CD14-positive monocyte (primary cell): ENCODE measurements at regions not wholly inside any gene's neighbourhood (a gene's known extent, or its start where the extent isn't known, plus 50 kb on each side); places are given as distances from the start of the nearest gene placed in this dataset.

Source experiments
- DNase-seq, 3 donors: peaks; one replicate each; pipeline ENCODE4 v3.0.0-alpha.2; 2011 to 2022
- H2AFZ ChIP-seq: 2 replicates; pipeline ENCODE4 v1.6.0; 2012; ENCODE audit warnings: mild to moderate bottlenecking, low read depth, low read length, inconsistent platforms; ENCODE audit not compliant: insufficient read depth, poor library complexity, severe bottlenecking
- H3K27ac ChIP-seq, 2 donors: 1 replicate in 1 of 2; 2 replicates in 1 of 2; pipeline ENCODE4 v1.5.1; 2012 to 2013; ENCODE audit warnings: low read length in 2 of 2, control low read depth in 1 of 2, inconsistent platforms in 1 of 2, low read depth in 1 of 2, mild to moderate bottlenecking in 1 of 2
- H3K27me3 ChIP-seq, 2 donors: one replicate each; pipeline versions ENCODE4 v1.6.0 to v1.6.1; 2011 to 2013; ENCODE audit warnings: low read length in 2 of 2; ENCODE audit not compliant: control insufficient read depth in 2 of 2, insufficient read depth in 2 of 2
- H3K36me3 ChIP-seq, 2 donors: replicated peaks in 1 of 2; 1 replicate in 1 of 2; 2 replicates in 1 of 2; pipeline versions ENCODE4 v1.5.1 to v1.6.1; 2012 to 2013; ENCODE audit warnings: low read length in 2 of 2, control low read depth in 1 of 2, inconsistent platforms in 1 of 2, mild to moderate bottlenecking in 1 of 2; ENCODE audit not compliant: insufficient read depth in 2 of 2, control insufficient read depth in 1 of 2
- H3K4me1 ChIP-seq, 2 donors: 1 replicate in 1 of 2; 2 replicates in 1 of 2; pipeline versions ENCODE4 v1.5.1 to v1.6.1; 2012 to 2013; ENCODE audit warnings: low read length in 2 of 2, control low read depth in 1 of 2, inconsistent platforms in 1 of 2, mild to moderate bottlenecking in 1 of 2, moderate library complexity in 1 of 2; ENCODE audit not compliant: insufficient read depth in 2 of 2, control insufficient read depth in 1 of 2
- H3K4me2 ChIP-seq: replicated peaks from 2 replicates; pipeline ENCODE3; 2012; ENCODE audit warnings: low read length, moderate library complexity, mild to moderate bottlenecking; ENCODE audit not compliant: poor library complexity, severe bottlenecking; ENCODE audit errors: extremely low read depth
- H3K4me3 ChIP-seq, 3 experiments: fragments of 200-600 bp in 1 of 3; sonication (generic) in 1 of 3; replicated peaks in 1 of 3; 1 replicate in 2 of 3; 2 replicates in 1 of 3; pipeline ENCODE4 v1.5.1; 2011 to 2013; ENCODE audit warnings: low read length in 3 of 3, mild to moderate bottlenecking in 3 of 3, control low read depth in 2 of 3, low read depth in 2 of 3, inconsistent platforms in 1 of 3, moderate library complexity in 1 of 3
- H3K79me2 ChIP-seq: 2 replicates; pipeline ENCODE4 v1.6.0; 2012; ENCODE audit warnings: mild to moderate bottlenecking, control low read depth, inconsistent platforms, low read length, moderate library complexity; ENCODE audit not compliant: insufficient read depth
- H3K9ac ChIP-seq: 2 replicates; pipeline ENCODE4 v1.6.0; 2017; ENCODE audit warnings: low read length, mild to moderate bottlenecking; ENCODE audit not compliant: insufficient read depth, poor library complexity, severe bottlenecking
- H3K9me3 ChIP-seq, 2 donors: replicated peaks in 1 of 2; 1 replicate in 1 of 2; 2 replicates in 1 of 2; pipeline versions ENCODE4 v1.5.1 to v1.6.1; 2012 to 2013; ENCODE audit warnings: low read length in 2 of 2, control low read depth in 1 of 2; ENCODE audit not compliant: control insufficient read depth in 1 of 2, insufficient read depth in 1 of 2
- H4K20me1 ChIP-seq: 2 replicates; pipeline ENCODE4 v1.6.0; 2012; ENCODE audit warnings: mild to moderate bottlenecking, low read length, control low read depth, moderate library complexity; ENCODE audit not compliant: insufficient read depth
- H3K27ac Mint-ChIP-seq, 7 donors: one replicate each; pipeline ENCODE4 v1.8.0; 2020; ENCODE audit warnings: mild to moderate bottlenecking in 7 of 7, mixed read lengths in 7 of 7, moderate library complexity in 6 of 7, inconsistent platforms in 2 of 7
- H3K27me3 Mint-ChIP-seq, 3 donors: one replicate each; pipeline ENCODE4 v1.8.0; 2021 to 2022; ENCODE audit warnings: low read depth in 3 of 3, mild to moderate bottlenecking in 3 of 3, mixed read lengths in 3 of 3, moderate library complexity in 3 of 3, inconsistent platforms in 1 of 3
- H3K36me3 Mint-ChIP-seq, 2 donors: one replicate each; pipeline ENCODE4 v1.8.0; 2020; ENCODE audit warnings: mixed read lengths in 2 of 2, inconsistent platforms in 1 of 2, mild to moderate bottlenecking in 1 of 2
- H3K4me1 Mint-ChIP-seq: one replicate; pipeline ENCODE4 v1.8.0; 2020; ENCODE audit warnings: mild to moderate bottlenecking, mixed read lengths
- H3K4me3 Mint-ChIP-seq, 2 donors: one replicate each; pipeline ENCODE4 v1.8.0; 2020; ENCODE audit warnings: mild to moderate bottlenecking in 2 of 2, mixed read lengths in 2 of 2, moderate library complexity in 1 of 2
- H3K9me3 Mint-ChIP-seq, 7 donors: one replicate each; pipeline ENCODE4 v1.8.0; 2020 to 2022; ENCODE audit warnings: mixed read lengths in 7 of 7, mild to moderate bottlenecking in 6 of 7, moderate library complexity in 6 of 7, inconsistent platforms in 2 of 7
- WGBS: methylation state at CpG from one replicate; pipeline ENCODE4 v1.1.5; 2013; ENCODE audit warnings: missing lambda C conversion rate; ENCODE audit not compliant: insufficient coverage; 5-methylcytosine and 5-hydroxymethylcytosine counted together
- intact Hi-C, 2 donors: fragments of 100-400 bp; cut with micrococcal nuclease; formaldehyde crosslinking; loops; one replicate each; pipeline versions ENCODE4 v1.15.0 to v1.15.1; 2023
- TF ChIP-seq, protein P1 (sequence below): fragments of 200-600 bp; IDR thresholded peaks from one replicate; pipeline ENCODE4 v1.8.0; 2022; ENCODE audit warnings: antibody characterized with exemption, mild to moderate bottlenecking

DNA sequence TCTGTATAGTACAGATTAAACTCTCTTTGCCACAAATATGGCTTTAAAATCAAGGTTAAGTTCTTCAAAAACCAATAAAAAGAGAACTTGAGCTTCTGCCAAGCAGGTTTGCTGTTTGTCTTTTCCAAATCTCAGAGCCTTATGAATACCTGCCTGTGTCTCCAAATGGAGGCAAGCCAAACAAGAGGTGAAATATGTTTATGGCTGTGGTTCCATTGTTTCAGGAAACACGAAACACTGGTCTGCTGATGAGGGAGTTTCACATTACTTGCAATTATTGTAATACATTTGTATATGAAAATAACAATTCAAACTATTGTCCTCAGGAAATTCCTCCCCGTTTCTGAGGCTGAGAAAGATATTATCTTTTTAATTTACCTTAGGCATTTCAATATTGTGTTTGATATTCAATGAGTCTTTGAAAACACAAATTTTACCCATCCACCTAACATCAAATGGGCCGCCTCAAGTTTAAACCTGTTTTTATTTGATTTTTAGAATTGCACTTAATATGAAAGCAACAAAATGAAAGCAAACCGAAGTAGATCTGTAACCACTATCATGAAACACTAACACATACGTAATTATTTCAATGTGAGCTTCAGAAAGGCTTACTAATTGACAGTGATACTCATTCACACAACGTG lies 359.3 kb downstream of the HGF start:
- Mint-ChIP-seq H3K9me3 (peaks cover 0 to 6% (median 0%) of the 10 kb centered on the region in 7 donors), H3K27ac (no peak overlapping the region), H3K27me3 (no peaks in the 10 kb centered on the region), H3K4me3 (no peak overlapping the region), H3K36me3 (no peaks in the 10 kb centered on the region), H3K4me1 (no peaks in the 10 kb centered on the region)
- H3K4me2 ChIP-seq = no peak overlapping the region
- no peaks in the 10 kb centered on the region for H4K20me1 ChIP-seq
- no peak overlapping the region for H3K4me3 ChIP-seq
- no peaks in the 10 kb centered on the region for H3K27me3 ChIP-seq
- H3K4me1 ChIP-seq = no peaks in the 10 kb centered on the region
- no peaks in the 10 kb centered on the region for H3K9me3 ChIP-seq
- TF ChIP-seq, protein P1, sequence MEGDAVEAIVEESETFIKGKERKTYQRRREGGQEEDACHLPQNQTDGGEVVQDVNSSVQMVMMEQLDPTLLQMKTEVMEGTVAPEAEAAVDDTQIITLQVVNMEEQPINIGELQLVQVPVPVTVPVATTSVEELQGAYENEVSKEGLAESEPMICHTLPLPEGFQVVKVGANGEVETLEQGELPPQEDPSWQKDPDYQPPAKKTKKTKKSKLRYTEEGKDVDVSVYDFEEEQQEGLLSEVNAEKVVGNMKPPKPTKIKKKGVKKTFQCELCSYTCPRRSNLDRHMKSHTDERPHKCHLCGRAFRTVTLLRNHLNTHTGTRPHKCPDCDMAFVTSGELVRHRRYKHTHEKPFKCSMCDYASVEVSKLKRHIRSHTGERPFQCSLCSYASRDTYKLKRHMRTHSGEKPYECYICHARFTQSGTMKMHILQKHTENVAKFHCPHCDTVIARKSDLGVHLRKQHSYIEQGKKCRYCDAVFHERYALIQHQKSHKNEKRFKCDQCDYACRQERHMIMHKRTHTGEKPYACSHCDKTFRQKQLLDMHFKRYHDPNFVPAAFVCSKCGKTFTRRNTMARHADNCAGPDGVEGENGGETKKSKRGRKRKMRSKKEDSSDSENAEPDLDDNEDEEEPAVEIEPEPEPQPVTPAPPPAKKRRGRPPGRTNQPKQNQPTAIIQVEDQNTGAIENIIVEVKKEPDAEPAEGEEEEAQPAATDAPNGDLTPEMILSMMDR = no peak
- no peak overlapping the region for H3K27ac ChIP-seq
- WGBS = 100% methylated on average over 1 of the region's 6 CpGs
- H2AFZ ChIP-seq = no peak overlapping the region
- no peak for DNase-seq
- no peaks in the 10 kb centered on the region for H3K79me2 ChIP-seq
- intact Hi-C loops = no loop called here
- H3K36me3 ChIP-seq = no peaks in the 10 kb centered on the region
- H3K9ac ChIP-seq = no peak overlapping the region

DNA sequence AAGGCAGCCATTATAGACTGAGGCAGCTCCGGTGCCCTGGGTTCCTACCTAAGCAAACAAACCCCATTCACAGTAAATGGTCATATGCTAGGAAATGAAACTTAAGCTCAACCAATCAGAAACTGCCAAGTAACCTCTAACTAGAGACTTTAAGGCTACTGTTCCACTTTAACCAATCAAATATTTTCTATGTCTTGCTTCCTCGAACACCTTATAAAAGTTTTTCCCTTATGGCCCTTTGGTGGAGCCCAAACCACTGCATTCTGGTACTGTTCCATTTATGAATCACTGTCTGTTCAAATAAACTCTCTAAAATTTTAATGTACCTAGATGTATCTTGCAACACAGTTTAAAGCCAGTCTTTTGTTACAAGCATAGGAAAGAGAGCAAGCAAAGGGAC lies 361.1 kb downstream of the HGF start:
- Mint-ChIP-seq H3K9me3 (peaks cover 0 to 6% (median 2%) of the 10 kb centered on the region in 7 donors), H3K36me3 (no peaks in the 10 kb centered on the region), H3K4me1 (no peaks in the 10 kb centered on the region), H3K27ac (no peak overlapping the region), H3K4me3 (no peak overlapping the region), H3K27me3 (no peaks in the 10 kb centered on the region)
- H3K4me2 ChIP-seq = no peak overlapping the region
- H4K20me1 ChIP-seq = no peaks in the 10 kb centered on the region
- no peaks in the 10 kb centered on the region for H3K27me3 ChIP-seq
- TF ChIP-seq, protein P1 = no peak
- no peaks in the 10 kb centered on the region for H3K79me2 ChIP-seq
- peaks cover 0 to 3% of the 10 kb centered on the region in 2 donors for H3K9me3 ChIP-seq
- intact Hi-C loops = no loop called here
- 100% methylated on average over 1 of the region's 2 CpGs for WGBS
- no peak overlapping the region for H3K27ac ChIP-seq
- DNase-seq = no peak
- no peak overlapping the region for H3K4me3 ChIP-seq
- H3K36me3 ChIP-seq = no peaks in the 10 kb centered on the region
- H3K9ac ChIP-seq = no peak overlapping the region
- H2AFZ ChIP-seq = no peak overlapping the region
- H3K4me1 ChIP-seq = no peaks in the 10 kb centered on the region
